GM19043 (cell line): ENCODE measurements at regions not wholly inside any gene's neighbourhood (a gene's known extent, or its start where the extent isn't known, plus 50 kb on each side); places are given as distances from the start of the nearest gene placed in this dataset.
A peak's percentile ranks its signal among the peaks of the same experiment; 100 is the strongest.

ENCODE experiments used
- ATAC-seq: cut with Tn5 transposase; IDR thresholded peaks from one replicate; pipeline ENCODE4 v1.9.1; 2021; ENCODE audit warnings: low read depth; ENCODE audit not compliant: unreplicated experiment

- no peak for ATAC-seq
These were observed 412.7 kb downstream of the UTRN start for GRCh38 chr6:144697801-144698200.

GRCh38 chr6:144702781-144703180 is 417.6 kb downstream of the UTRN start:
- no peak for ATAC-seq

- ATAC-seq, result no peak
These were observed 425.1 kb downstream of the UTRN start for GRCh38 chr6:144710207-144710606.

GRCh38 chr6:144711661-144712060 is 426.5 kb downstream of the UTRN start:
- no peak for ATAC-seq

- no peak for ATAC-seq
These were observed 427.4 kb downstream of the UTRN start for GRCh38 chr6:144712541-144712940.

GRCh38 chr6:144714021-144714712 is 429.0 kb downstream of the UTRN start:
- no peak for ATAC-seq

GRCh38 chr6:144715344-144715743 is 430.2 kb downstream of the UTRN start:
- no peak for ATAC-seq

GRCh38 chr6:144718431-144718830 is 433.3 kb downstream of the UTRN start:
- ATAC-seq, result no peak

GRCh38 chr6:144721232-144721631 is 436.1 kb downstream of the UTRN start:
- no peak for ATAC-seq

GRCh38 chr6:144722154-144722737 is 437.1 kb downstream of the UTRN start:
- no peak for ATAC-seq

GRCh38 chr6:144722925-144723324 is 437.8 kb downstream of the UTRN start:
- no peak for ATAC-seq

GRCh38 chr6:144723431-144723830 is 438.3 kb downstream of the UTRN start:
- ATAC-seq, result no peak

- ATAC-seq, result no peak
These were observed 439.7 kb downstream of the UTRN start for GRCh38 chr6:144724818-144725217.

GRCh38 chr6:144725736-144726522 is 440.8 kb downstream of the UTRN start:
- peak; percentile 56 for ATAC-seq

GRCh38 chr6:144728804-144729203 is 443.7 kb downstream of the UTRN start:
- ATAC-seq, result no peak

GRCh38 chr6:144729502-144729901 is 444.4 kb downstream of the UTRN start:
- peak; percentile 44 for ATAC-seq

GRCh38 chr6:144730088-144730645 is 445.0 kb downstream of the UTRN start:
- ATAC-seq, result no peak

- no peak for ATAC-seq
These were observed 446.1 kb downstream of the UTRN start for GRCh38 chr6:144731229-144731628.

- ATAC-seq, result no peak
These were observed 451.6 kb downstream of the UTRN start for GRCh38 chr6:144736763-144737162.

- ATAC-seq, result no peak
These were observed 452.9 kb downstream of the UTRN start for GRCh38 chr6:144737998-144738397.

GRCh38 chr6:144739873-144740272 is 454.7 kb downstream of the UTRN start:
- ATAC-seq, result no peak
